Panc1 (cell line): ENCODE measurements at regions not wholly inside any gene's neighbourhood (a gene's known extent, or its start where the extent isn't known, plus 50 kb on each side); places are given as distances from the start of the nearest gene placed in this dataset.

Experiments
- ATAC-seq: fragments of 200-7000 bp; cut with Tn5 transposase; 2 replicates; pipeline ENCODE4 v1.9.1; 2020; ENCODE audit warnings: mild to moderate bottlenecking, moderate library complexity
- BruUV-seq: library from RNA; stranded (reverse); fragments of 400-500 nt; replicated peaks from 2 replicates; lab custom pipeline; 2021; lab: Mats Ljungman, UMichigan
- CTCF ChIA-PET: fragments of 300-600 bp; sonication (Branson Sonifier 250); formaldehyde crosslinking; loops from one replicate; lab custom pipeline; 2022; ENCODE audit warnings: antibody characterized with exemption; lab: Charles Lee
- POLR2A ChIA-PET: fragments of 300-600 bp; sonication (Branson Sonifier 250); formaldehyde crosslinking; loops from one replicate; lab custom pipeline; 2022; ENCODE audit warnings: antibody characterized with exemption; lab: Charles Lee
- DNase-seq: peaks from one replicate; pipeline ENCODE4 v3.0.0-alpha.2; 2010; ENCODE audit warnings: low read depth, low spot score
- H3K27ac ChIP-seq: 2 replicates; pipeline ENCODE4 v1.5.1; 2011; ENCODE audit warnings: mild to moderate bottlenecking, low read length, inconsistent platforms
- H3K27me3 ChIP-seq: fragments of 200-500 bp; sonication (Bioruptor generic); 2 replicates; pipeline ENCODE4 v1.6.0; 2014; ENCODE audit warnings: low read length, inconsistent platforms; ENCODE audit not compliant: control insufficient read depth, insufficient read depth
- H3K36me3 ChIP-seq: fragments of 200-500 bp; sonication (Bioruptor generic); 2 replicates; pipeline ENCODE4 v1.5.1; 2014; ENCODE audit warnings: inconsistent platforms, mild to moderate bottlenecking, low read length, moderate library complexity; ENCODE audit not compliant: control insufficient read depth, insufficient read depth
- H3K4me1 ChIP-seq: 2 replicates; pipeline ENCODE4 v1.5.1; 2011; ENCODE audit warnings: inconsistent platforms, mild to moderate bottlenecking, low read length, moderate library complexity; ENCODE audit not compliant: control insufficient read depth, insufficient read depth
- H3K4me3 ChIP-seq, 2 experiments: 2 replicates each; pipeline ENCODE4 v1.5.1; 2011 to 2012; ENCODE audit warnings: low read depth in 2 of 2, low read length in 2 of 2, mild to moderate bottlenecking in 2 of 2, inconsistent platforms in 1 of 2, moderate library complexity in 1 of 2
- H3K9me3 ChIP-seq: fragments of 200-500 bp; sonication (Bioruptor generic); 2 replicates; pipeline ENCODE4 v1.5.1; 2014; ENCODE audit warnings: low read depth, mild to moderate bottlenecking, inconsistent platforms, low read length, moderate library complexity; ENCODE audit not compliant: control insufficient read depth, insufficient read depth
- CTCF ChIP-seq: fragments of 450-650 bp; IDR thresholded peaks from 2 replicates; pipeline ENCODE4 v1.5.1; 2017; ENCODE audit warnings: mild to moderate bottlenecking
- POLR2AphosphoS5 ChIP-seq: IDR thresholded peaks from 2 replicates; pipeline ENCODE4 v1.6.1; 2012; ENCODE audit warnings: mild to moderate bottlenecking, low read depth, low read length, moderate library complexity
- REST ChIP-seq, 2 experiments: IDR thresholded peaks; 2 replicates each; pipeline ENCODE4 v1.6.1; 2011 to 2012; ENCODE audit warnings: low read depth in 2 of 2, control low read depth in 1 of 2, low read length in 1 of 2, mild to moderate bottlenecking in 1 of 2, moderate library complexity in 1 of 2; ENCODE audit not compliant: insufficient read depth in 1 of 2
- SIN3A ChIP-seq: IDR thresholded peaks from 2 replicates; pipeline ENCODE4 v1.6.1; 2012; ENCODE audit warnings: low read depth, mild to moderate bottlenecking, low read length, moderate library complexity, borderline replicate concordance; ENCODE audit not compliant: insufficient read depth
- TCF7L2 ChIP-seq: IDR thresholded peaks from 2 replicates; pipeline ENCODE4 v1.6.1; 2011; ENCODE audit warnings: mild to moderate bottlenecking, low read depth, low read length, inconsistent platforms
- in situ Hi-C: cut with HindIII; loops from 2 replicates; pipeline ENCODE4 v1.10.0; 2016; ENCODE audit warnings: low sequenced_read_pairs, low pct_unique_long_range_greater_than_20kb
- intact Hi-C: fragments of 100-400 bp; cut with micrococcal nuclease; formaldehyde crosslinking; loops from one replicate; pipeline ENCODE4 v1.10.0; 2022; ENCODE audit not compliant: unreplicated experiment

GRCh38 chr15:98401029-98401428, 247.3 kb upstream of the IGF1R start:
- in situ Hi-C loops (no loop called here), intact Hi-C loops (no loop called here)
- Histone ChIP-seq H3K4me1 (no peaks in the 10 kb centered on the region), H3K4me3 (no peak overlapping the region), H3K9me3 (no peaks in the 10 kb centered on the region), H3K27ac (no peak overlapping the region), H3K36me3 (no peaks in the 10 kb centered on the region), H3K27me3 (peaks cover 8% of the 10 kb centered on the region)
- no TSS peak for BruUV-seq
- ATAC-seq (no peak), DNase-seq (no peak)
- no peak for TF ChIP-seq TCF7L2
- no peak for TF ChIP-seq REST (IDR thresholded peaks at IDR 0.05; ENCODE audit: insufficient read depth in 1 of 2, low read depth in 2 of 2, low read length in 1 of 2)
- no peak for TF ChIP-seq SIN3A
- TF ChIP-seq POLR2AphosphoS5, result no peak
- TF ChIP-seq CTCF, result no peak
- POLR2A ChIA-PET, result no interaction called here
- CTCF ChIA-PET, result no interaction called here

GRCh38 chr15:98402486-98402885, 245.9 kb upstream of the IGF1R start:
- H3K27ac ChIP-seq, result no peak overlapping the region
- TF ChIP-seq POLR2AphosphoS5 (no peak), REST (IDR thresholded peaks at IDR 0.05; ENCODE audit: insufficient read depth in 1 of 2, low read depth in 2 of 2, low read length in 1 of 2) (no peak), CTCF (no peak), TCF7L2 (no peak), SIN3A (no peak)
- no peaks in the 10 kb centered on the region for H3K4me1 ChIP-seq
- no peaks in the 10 kb centered on the region for H3K36me3 ChIP-seq
- H3K9me3 ChIP-seq, result no peaks in the 10 kb centered on the region
- no peak overlapping the region for H3K4me3 ChIP-seq
- no TSS peak for BruUV-seq
- DNase-seq (no peak), ATAC-seq (no peak)
- ChIA-PET CTCF (no interaction called here), POLR2A (no interaction called here)
- peaks cover 6% of the 10 kb centered on the region; the same call in 1 of the 2 replicates for H3K27me3 ChIP-seq
- intact Hi-C loops (no loop called here), in situ Hi-C loops (no loop called here)
